ENCODE measurements at regions not wholly inside any gene's neighbourhood (a gene's known extent, or its start where the extent isn't known, plus 50 kb on each side); places are given as distances from the start of the nearest gene placed in this dataset.

DNA sequence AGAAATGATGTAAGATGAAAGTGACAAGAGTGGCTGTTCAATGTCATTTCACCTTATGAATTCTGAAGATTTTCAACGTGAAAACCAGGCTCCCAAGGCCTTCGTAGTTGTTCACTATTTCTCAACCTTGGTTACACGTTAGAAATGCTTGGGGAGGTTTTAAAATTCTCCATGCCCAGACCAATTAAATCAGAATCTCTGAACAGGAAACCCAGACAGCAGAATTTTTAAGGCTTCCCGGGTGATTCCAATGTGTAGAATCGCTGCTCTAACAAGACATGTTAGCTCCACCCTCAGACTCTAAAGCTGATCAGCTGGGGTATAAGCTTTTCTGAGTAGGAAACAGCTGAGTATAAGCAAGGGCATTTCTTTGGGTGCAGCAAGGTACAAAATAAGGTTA is 160.4 kb upstream of the TET2 start:
- TF ChIP-seq, protein P1, sequence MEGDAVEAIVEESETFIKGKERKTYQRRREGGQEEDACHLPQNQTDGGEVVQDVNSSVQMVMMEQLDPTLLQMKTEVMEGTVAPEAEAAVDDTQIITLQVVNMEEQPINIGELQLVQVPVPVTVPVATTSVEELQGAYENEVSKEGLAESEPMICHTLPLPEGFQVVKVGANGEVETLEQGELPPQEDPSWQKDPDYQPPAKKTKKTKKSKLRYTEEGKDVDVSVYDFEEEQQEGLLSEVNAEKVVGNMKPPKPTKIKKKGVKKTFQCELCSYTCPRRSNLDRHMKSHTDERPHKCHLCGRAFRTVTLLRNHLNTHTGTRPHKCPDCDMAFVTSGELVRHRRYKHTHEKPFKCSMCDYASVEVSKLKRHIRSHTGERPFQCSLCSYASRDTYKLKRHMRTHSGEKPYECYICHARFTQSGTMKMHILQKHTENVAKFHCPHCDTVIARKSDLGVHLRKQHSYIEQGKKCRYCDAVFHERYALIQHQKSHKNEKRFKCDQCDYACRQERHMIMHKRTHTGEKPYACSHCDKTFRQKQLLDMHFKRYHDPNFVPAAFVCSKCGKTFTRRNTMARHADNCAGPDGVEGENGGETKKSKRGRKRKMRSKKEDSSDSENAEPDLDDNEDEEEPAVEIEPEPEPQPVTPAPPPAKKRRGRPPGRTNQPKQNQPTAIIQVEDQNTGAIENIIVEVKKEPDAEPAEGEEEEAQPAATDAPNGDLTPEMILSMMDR (conservative IDR thresholded peaks at IDR 0.05; ENCODE audit: low read depth, low read length): no peak
- no peak for TF ChIP-seq EZH2phosphoT487 (IDR thresholded peaks at IDR 0.05; ENCODE audit: borderline replicate concordance, low read length)
- no peak for TF ChIP-seq EZH2 (IDR thresholded peaks at IDR 0.05; ENCODE audit: low read length, unreplicated experiment)

All from PC-3 (cell line).